ENCODE measurements at regions not wholly inside any gene's neighbourhood (a gene's known extent, or its start where the extent isn't known, plus 50 kb on each side); places are given as distances from the start of the nearest gene placed in this dataset.

DNA sequence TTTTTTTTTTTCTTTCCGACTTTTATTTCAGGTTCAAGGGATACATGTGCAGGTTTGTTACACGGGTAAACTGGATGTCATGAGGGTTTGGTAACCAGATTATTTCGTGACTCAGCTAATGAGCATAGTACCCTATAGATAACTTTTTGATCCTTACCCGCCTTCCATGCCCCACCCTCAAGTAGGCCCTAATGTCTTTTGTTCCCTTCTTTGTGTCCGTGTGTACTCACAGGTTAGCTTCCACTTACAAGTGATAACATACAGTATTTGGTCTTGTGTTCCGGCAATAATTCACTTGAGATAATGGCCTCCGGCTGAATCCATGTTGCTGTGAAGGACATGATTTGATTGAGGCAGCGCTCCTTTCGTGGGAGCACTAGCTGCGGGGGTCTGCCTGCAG, 402.8 kb upstream of the SGO1 start:
- TF ChIP-seq, protein P1, sequence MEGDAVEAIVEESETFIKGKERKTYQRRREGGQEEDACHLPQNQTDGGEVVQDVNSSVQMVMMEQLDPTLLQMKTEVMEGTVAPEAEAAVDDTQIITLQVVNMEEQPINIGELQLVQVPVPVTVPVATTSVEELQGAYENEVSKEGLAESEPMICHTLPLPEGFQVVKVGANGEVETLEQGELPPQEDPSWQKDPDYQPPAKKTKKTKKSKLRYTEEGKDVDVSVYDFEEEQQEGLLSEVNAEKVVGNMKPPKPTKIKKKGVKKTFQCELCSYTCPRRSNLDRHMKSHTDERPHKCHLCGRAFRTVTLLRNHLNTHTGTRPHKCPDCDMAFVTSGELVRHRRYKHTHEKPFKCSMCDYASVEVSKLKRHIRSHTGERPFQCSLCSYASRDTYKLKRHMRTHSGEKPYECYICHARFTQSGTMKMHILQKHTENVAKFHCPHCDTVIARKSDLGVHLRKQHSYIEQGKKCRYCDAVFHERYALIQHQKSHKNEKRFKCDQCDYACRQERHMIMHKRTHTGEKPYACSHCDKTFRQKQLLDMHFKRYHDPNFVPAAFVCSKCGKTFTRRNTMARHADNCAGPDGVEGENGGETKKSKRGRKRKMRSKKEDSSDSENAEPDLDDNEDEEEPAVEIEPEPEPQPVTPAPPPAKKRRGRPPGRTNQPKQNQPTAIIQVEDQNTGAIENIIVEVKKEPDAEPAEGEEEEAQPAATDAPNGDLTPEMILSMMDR (IDR thresholded peaks at IDR 0.05): no peak
- TF ChIP-seq POLR2A (IDR thresholded peaks at IDR 0.05): no peak
- no peak overlapping the region for H3K27ac ChIP-seq
- H3K36me3 ChIP-seq (ENCODE audit: low read depth, missing control alignments): no peaks in the 10 kb centered on the region
- no peaks in the 10 kb centered on the region for H3K27me3 ChIP-seq
- no peak for DNase-seq
- intact Hi-C loops (cut with DNase I; ENCODE audit: low total_unique reads): no loop called here
- H3K9me3 ChIP-seq: no peaks in the 10 kb centered on the region
- no peak overlapping the region for H3K4me3 ChIP-seq
- WGBS, 2 donors: 82 to 86% methylated on average over 10 of the region's 10 CpGs
- H3K4me1 ChIP-seq: no peaks in the 10 kb centered on the region

GRCh38 chr3:20583648-20584047, 397.6 kb upstream of the SGO1 start:
- Histone ChIP-seq H3K27me3 (no peaks in the 10 kb centered on the region), H3K9me3 (no peaks in the 10 kb centered on the region), H3K4me3 (no peak overlapping the region), H3K4me1 (no peaks in the 10 kb centered on the region), H3K36me3 (ENCODE audit: low read depth, missing control alignments) (no peaks in the 10 kb centered on the region), H3K27ac (no peak overlapping the region)
- no peak for DNase-seq
- TF ChIP-seq POLR2A (IDR thresholded peaks at IDR 0.05): no peak
- intact Hi-C loops (cut with DNase I; ENCODE audit: low total_unique reads): no loop called here

DNA sequence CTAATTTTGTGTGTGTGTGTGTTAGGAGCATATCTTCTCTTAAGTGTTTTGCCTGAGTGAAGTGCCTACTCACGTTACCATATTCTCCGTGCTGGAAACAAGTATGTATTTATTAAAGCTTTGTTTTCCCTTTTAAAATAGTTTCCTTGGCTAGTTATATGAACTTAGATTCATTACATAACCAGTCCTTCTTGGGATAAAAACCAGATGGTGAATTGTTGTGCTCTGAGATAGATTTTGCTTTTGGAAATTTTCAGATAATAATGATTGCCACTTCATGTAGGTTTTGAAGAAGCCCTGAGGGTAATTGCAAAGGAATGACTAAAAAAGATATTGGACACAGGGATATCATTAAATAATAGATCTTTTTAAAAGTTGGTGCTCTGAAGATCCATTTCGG, 390.2 kb upstream of the SGO1 start:
- TF ChIP-seq, protein P1 (IDR thresholded peaks at IDR 0.05): no peak
- TF ChIP-seq POLR2A (IDR thresholded peaks at IDR 0.05): no peak
- intact Hi-C loops (cut with DNase I; ENCODE audit: low total_unique reads): no loop called here
- WGBS, 2 donors: 68 to 70% methylated on average over 3 of the region's 3 CpGs
- no peaks in the 10 kb centered on the region for H3K27me3 ChIP-seq
- no peak overlapping the region for H3K27ac ChIP-seq
- no peaks in the 10 kb centered on the region for H3K9me3 ChIP-seq
- no peak overlapping the region for H3K4me3 ChIP-seq
- H3K36me3 ChIP-seq (ENCODE audit: low read depth, missing control alignments): no peaks in the 10 kb centered on the region
- no peaks in the 10 kb centered on the region for H3K4me1 ChIP-seq
- no peak for DNase-seq

GRCh38 chr3:20575146-20575545, 389.1 kb upstream of the SGO1 start:
- Histone ChIP-seq H3K27me3 (no peaks in the 10 kb centered on the region), H3K9me3 (no peaks in the 10 kb centered on the region), H3K36me3 (ENCODE audit: low read depth, missing control alignments) (no peaks in the 10 kb centered on the region), H3K4me1 (no peaks in the 10 kb centered on the region), H3K4me3 (no peak overlapping the region), H3K27ac (no peak overlapping the region)
- intact Hi-C loops (cut with DNase I; ENCODE audit: low total_unique reads): no loop called here
- 82 to 98% methylated on average over 2 of the region's 2 CpGs for WGBS, 2 donors
- no peak for DNase-seq
- no peak for TF ChIP-seq POLR2A (IDR thresholded peaks at IDR 0.05)
- TF ChIP-seq, protein P1 (IDR thresholded peaks at IDR 0.05): no peak

- Histone ChIP-seq H3K27ac (no peak overlapping the region), H3K4me3 (no peak overlapping the region), H3K4me1 (no peaks in the 10 kb centered on the region), H3K36me3 (ENCODE audit: low read depth, missing control alignments) (no peaks in the 10 kb centered on the region), H3K27me3 (no peaks in the 10 kb centered on the region), H3K9me3 (no peaks in the 10 kb centered on the region)
- intact Hi-C loops (cut with DNase I; ENCODE audit: low total_unique reads): no loop called here
- no peak for TF ChIP-seq POLR2A (IDR thresholded peaks at IDR 0.05)
- TF ChIP-seq, protein P1 (IDR thresholded peaks at IDR 0.05): no peak
- no peak for DNase-seq
- 66 to 74% methylated on average over 4 of the region's 4 CpGs for WGBS, 2 donors
These were observed 388.7 kb upstream of the SGO1 start for GRCh38 chr3:20574746-20575145.

Measured in testis (tissue), 2 donors.